Naive thymus-derived CD4-positive, alpha-beta T cell (primary cell): ENCODE measurements at regions not wholly inside any gene's neighbourhood (a gene's known extent, or its start where the extent isn't known, plus 50 kb on each side); places are given as distances from the start of the nearest gene placed in this dataset.

ENCODE experiments used
- ATAC-seq: fragments of 150-1000 bp; cut with Tn5 transposase; 2 replicates; pipeline ENCODE4 v1.10.0; 2021; ENCODE audit warnings: mild to moderate bottlenecking, moderate library complexity
- CTCF ChIA-PET: fragments of 350-600 bp; sonication (Branson Sonifier 250); formaldehyde crosslinking; loops from one replicate; lab custom pipeline; 2021; ENCODE audit warnings: antibody characterized with exemption; lab: Charles Lee
- POLR2A ChIA-PET: fragments of 350-600 bp; sonication (Branson Sonifier 250); formaldehyde crosslinking; loops from one replicate; lab custom pipeline; 2021; ENCODE audit warnings: antibody characterized with exemption, inconsistent platforms; lab: Charles Lee
- DNase-seq, 9 donors: peaks; one replicate each; pipeline versions ENCODE4 v3.0.0 to v3.0.0-alpha.2; 2020 to 2022; ENCODE audit warnings: mixed read lengths in 1 of 9
- H3K27ac ChIP-seq: one replicate; pipeline ENCODE4 v1.7.0; 2013; ENCODE audit warnings: mild to moderate bottlenecking, low read depth, low read length, moderate library complexity
- H3K27me3 ChIP-seq, 2 donors: one replicate each; pipeline ENCODE4 v1.7.0; 2013; ENCODE audit warnings: low read length in 2 of 2, mild to moderate bottlenecking in 2 of 2, moderate library complexity in 2 of 2; ENCODE audit not compliant: control insufficient read depth in 2 of 2, insufficient read depth in 2 of 2
- H3K36me3 ChIP-seq, 3 experiments: 1 replicate in 2 of 3; 2 replicates in 1 of 3; pipeline ENCODE4 v1.7.0; 2013; ENCODE audit warnings: low read length in 3 of 3, mild to moderate bottlenecking in 3 of 3, moderate library complexity in 1 of 3; ENCODE audit not compliant: insufficient read depth in 3 of 3, control insufficient read depth in 2 of 3
- H3K4me1 ChIP-seq, 2 donors: one replicate each; pipeline ENCODE4 v1.7.0; 2013; ENCODE audit warnings: low read length in 2 of 2, mild to moderate bottlenecking in 2 of 2, moderate library complexity in 1 of 2; ENCODE audit not compliant: control insufficient read depth in 2 of 2, insufficient read depth in 2 of 2
- H3K4me3 ChIP-seq: 2 replicates; pipeline ENCODE4 v1.7.0; 2013; ENCODE audit warnings: mild to moderate bottlenecking, low read length
- H3K9me3 ChIP-seq, 3 experiments: 1 replicate in 2 of 3; 2 replicates in 1 of 3; pipeline ENCODE4 v1.7.0; 2013; ENCODE audit warnings: low read length in 3 of 3; ENCODE audit not compliant: control insufficient read depth in 2 of 3
- H3K27ac Mint-ChIP-seq, 9 donors: one replicate each; pipeline ENCODE4 v1.8.0; 2020 to 2022; ENCODE audit warnings: mixed read lengths in 9 of 9, mild to moderate bottlenecking in 8 of 9, moderate library complexity in 5 of 9, inconsistent platforms in 2 of 9
- H3K27me3 Mint-ChIP-seq, 5 donors: one replicate each; pipeline ENCODE4 v1.8.0; 2021 to 2022; ENCODE audit warnings: mixed read lengths in 5 of 5, mild to moderate bottlenecking in 1 of 5
- H3K36me3 Mint-ChIP-seq, 5 donors: one replicate each; pipeline ENCODE4 v1.8.0; 2020 to 2022; ENCODE audit warnings: mixed read lengths in 5 of 5, mild to moderate bottlenecking in 3 of 5, inconsistent platforms in 1 of 5
- H3K4me1 Mint-ChIP-seq, 7 donors: one replicate each; pipeline ENCODE4 v1.8.0; 2020 to 2022; ENCODE audit warnings: mixed read lengths in 7 of 7, mild to moderate bottlenecking in 3 of 7, inconsistent platforms in 1 of 7
- H3K4me3 Mint-ChIP-seq, 10 donors: one replicate each; pipeline ENCODE4 v1.8.0; 2020 to 2022; ENCODE audit warnings: mild to moderate bottlenecking in 10 of 10, mixed read lengths in 10 of 10, moderate library complexity in 6 of 10, inconsistent platforms in 2 of 10
- H3K9me3 Mint-ChIP-seq, 11 donors: one replicate each; pipeline ENCODE4 v1.8.0; 2020 to 2022; ENCODE audit warnings: mixed read lengths in 11 of 11, mild to moderate bottlenecking in 4 of 11, inconsistent platforms in 1 of 11, moderate library complexity in 1 of 11
- intact Hi-C, 2 donors: fragments of 100-400 bp; cut with micrococcal nuclease; formaldehyde crosslinking; loops; one replicate each; pipeline ENCODE4 v1.15.1; 2023

DNA sequence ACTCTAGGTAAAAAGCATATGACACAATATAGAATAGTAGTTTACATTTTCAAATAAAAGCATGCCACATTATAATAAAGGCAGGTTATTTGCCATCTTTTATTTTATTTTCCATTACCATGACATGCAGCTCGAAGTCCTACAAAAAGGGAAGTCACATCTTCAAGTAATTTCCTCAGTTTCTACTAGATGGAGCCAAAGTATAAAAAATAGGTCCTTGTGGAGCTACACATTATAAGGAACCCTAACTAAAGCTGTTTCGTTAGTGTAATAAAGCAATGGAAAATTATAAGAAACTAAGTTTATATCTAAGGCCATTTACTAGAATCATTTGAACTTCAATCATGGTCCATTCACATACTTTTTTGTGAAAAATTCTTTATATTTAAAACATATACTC is 674.5 kb downstream of the KCNJ3 start:
- H3K4me3 Mint-ChIP-seq: no peak overlapping the region
- no peak overlapping the region for H3K27ac ChIP-seq
- no peaks in the 10 kb centered on the region for H3K4me1 ChIP-seq
- H3K4me3 ChIP-seq: no peak overlapping the region
- H3K36me3 ChIP-seq: no peaks in the 10 kb centered on the region
- no peaks in the 10 kb centered on the region for H3K9me3 ChIP-seq
- no peaks in the 10 kb centered on the region for H3K4me1 Mint-ChIP-seq
- peaks cover 1 to 8% (median 6%) of the 10 kb centered on the region in 5 donors for H3K27me3 Mint-ChIP-seq
- H3K27me3 ChIP-seq: peaks cover 0 to 3% of the 10 kb centered on the region in 2 donors
- no peak for ATAC-seq
- no peaks in the 10 kb centered on the region for H3K36me3 Mint-ChIP-seq
- H3K9me3 Mint-ChIP-seq: no peaks in the 10 kb centered on the region
- ChIA-PET POLR2A (no interaction called here), CTCF (no interaction called here)
- intact Hi-C loops: loop anchor here in 1 of 2 donors (5.0 kb wide), 1 partner anchor 1214 kb away; no protein-coding TSS in a partner anchor
- no peak for DNase-seq
- H3K27ac Mint-ChIP-seq: no peak overlapping the region

GRCh38 chr2:155368934-155369333 is 670.4 kb downstream of the KCNJ3 start:
- no peaks in the 10 kb centered on the region for H3K27me3 ChIP-seq
- no peaks in the 10 kb centered on the region for H3K4me1 ChIP-seq
- intact Hi-C loops: loop anchor here (1.0 to 5.0 kb wide), 5 partner anchors 968 to 1826 kb away; no protein-coding TSS in a partner anchor
- Mint-ChIP-seq H3K4me1 (no peaks in the 10 kb centered on the region), H3K9me3 (no peaks in the 10 kb centered on the region), H3K27me3 (peaks cover 1 to 8% (median 6%) of the 10 kb centered on the region in 5 donors), H3K36me3 (no peaks in the 10 kb centered on the region), H3K4me3 (no peak overlapping the region), H3K27ac (no peak overlapping the region)
- ChIA-PET POLR2A (interaction anchor here (0.7 kb wide), 1 partner anchor 12 kb away, joined by 3 read pairs; no protein-coding TSS in a partner anchor), CTCF (interaction anchor here (0.7 kb wide), 1 partner anchor 8 kb away, joined by 3 read pairs; no protein-coding TSS in a partner anchor)
- DNase-seq: peak in 2 of 9 donors; percentile 5 to 6
- no peak overlapping the region for H3K4me3 ChIP-seq
- H3K27ac ChIP-seq: no peak overlapping the region
- H3K9me3 ChIP-seq: no peaks in the 10 kb centered on the region
- no peaks in the 10 kb centered on the region for H3K36me3 ChIP-seq
- ATAC-seq: no peak

DNA sequence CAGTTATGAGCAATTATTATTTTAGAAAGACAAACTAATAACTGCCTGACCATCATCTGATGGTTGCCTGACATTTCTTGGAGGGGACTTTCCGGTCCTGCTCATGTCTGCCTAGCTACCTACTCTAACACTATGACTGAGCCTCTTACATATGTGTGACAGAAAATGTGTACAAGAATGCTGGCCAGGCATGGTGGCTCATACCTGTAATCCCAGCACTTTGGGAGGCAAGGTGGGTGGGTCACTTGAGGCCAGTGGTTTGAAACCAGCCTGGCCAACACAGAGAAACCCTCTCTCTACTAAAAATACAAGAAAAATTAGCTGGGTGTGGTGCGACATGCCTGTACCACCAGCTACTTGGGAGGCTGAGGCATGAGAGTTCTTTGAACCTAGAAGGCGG is 666.3 kb downstream of the KCNJ3 start:
- H3K27me3 Mint-ChIP-seq: peaks cover 0 to 6% (median 0%) of the 10 kb centered on the region in 5 donors
- ChIA-PET CTCF (interaction anchor here (0.6 to 2.0 kb wide), 2 partner anchors 238 to 1225 kb away, joined by 3 to 4 read pairs; no protein-coding TSS in a partner anchor), POLR2A (no interaction called here)
- no peaks in the 10 kb centered on the region for H3K4me1 Mint-ChIP-seq
- H3K4me1 ChIP-seq: no peaks in the 10 kb centered on the region
- no peak overlapping the region for H3K27ac ChIP-seq
- no peak overlapping the region for H3K4me3 Mint-ChIP-seq
- no peaks in the 10 kb centered on the region for H3K36me3 Mint-ChIP-seq
- no peak overlapping the region for H3K27ac Mint-ChIP-seq
- ATAC-seq (no peak), DNase-seq (no peak)
- H3K27me3 ChIP-seq: no peaks in the 10 kb centered on the region
- no peak overlapping the region for H3K4me3 ChIP-seq
- no peaks in the 10 kb centered on the region for H3K36me3 ChIP-seq
- H3K9me3 Mint-ChIP-seq: peaks cover 0 to 5% (median 0%) of the 10 kb centered on the region in 11 donors
- no peaks in the 10 kb centered on the region for H3K9me3 ChIP-seq
- intact Hi-C loops: loop anchor here in 1 of 2 donors (5.0 kb wide), 1 partner anchor 973 kb away; no protein-coding TSS in a partner anchor

GRCh38 chr2:155363349-155363888 is 664.9 kb downstream of the KCNJ3 start:
- DNase-seq: no peak
- Mint-ChIP-seq H3K27me3 (peaks cover 0 to 6% (median 0%) of the 10 kb centered on the region in 5 donors), H3K4me3 (no peak overlapping the region), H3K9me3 (peaks cover 0 to 10% (median 4%) of the 10 kb centered on the region in 11 donors), H3K36me3 (no peaks in the 10 kb centered on the region), H3K27ac (no peak overlapping the region), H3K4me1 (no peaks in the 10 kb centered on the region)
- ChIA-PET POLR2A (no interaction called here), CTCF (no interaction called here)
- Histone ChIP-seq H3K27me3 (no peaks in the 10 kb centered on the region), H3K36me3 (no peaks in the 10 kb centered on the region), H3K27ac (no peak overlapping the region), H3K9me3 (peaks cover 0 to 5% (median 0%) of the 10 kb centered on the region in 3 experiments), H3K4me3 (no peak overlapping the region), H3K4me1 (no peaks in the 10 kb centered on the region)
- no peak for ATAC-seq
- intact Hi-C loops: no loop called here

DNA sequence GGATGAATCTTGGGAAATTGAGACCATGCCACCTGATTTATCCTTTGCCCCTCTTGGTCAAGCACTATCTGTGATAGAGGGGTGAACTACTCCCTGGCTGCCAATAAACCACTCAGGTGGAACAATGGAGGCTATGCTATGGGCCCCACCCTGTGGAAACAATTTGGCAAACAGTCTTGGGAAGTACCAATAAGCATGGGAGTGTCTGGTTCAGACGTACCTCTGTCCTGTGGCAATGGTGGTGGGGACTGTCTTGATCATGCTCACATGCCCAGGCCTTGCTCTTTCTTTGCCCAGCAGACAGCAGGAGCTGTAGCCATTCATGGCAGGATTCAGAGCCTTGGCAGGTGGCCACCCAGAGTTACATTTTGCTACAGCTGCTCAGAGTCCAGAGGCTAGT is 658.7 kb downstream of the KCNJ3 start:
- H3K27ac ChIP-seq: no peak overlapping the region
- no peaks in the 10 kb centered on the region for H3K27me3 ChIP-seq
- Mint-ChIP-seq H3K4me1 (no peaks in the 10 kb centered on the region), H3K4me3 (no peak overlapping the region), H3K27ac (no peak overlapping the region), H3K27me3 (peaks cover 0 to 6% (median 0%) of the 10 kb centered on the region in 5 donors), H3K9me3 (peaks cover 0 to 17% (median 7%) of the 10 kb centered on the region in 11 donors), H3K36me3 (no peaks in the 10 kb centered on the region)
- H3K36me3 ChIP-seq: no peaks in the 10 kb centered on the region
- DNase-seq: no peak
- POLR2A ChIA-PET: interaction anchor here (0.6 kb wide), 1 partner anchor 12 kb away, joined by 3 read pairs; no protein-coding TSS in a partner anchor
- no peak overlapping the region for H3K4me3 ChIP-seq
- CTCF ChIA-PET: no interaction called here
- no peaks in the 10 kb centered on the region for H3K4me1 ChIP-seq
- intact Hi-C loops: no loop called here
- no peak for ATAC-seq
- peaks cover 0 to 5% (median 0%) of the 10 kb centered on the region in 3 experiments for H3K9me3 ChIP-seq

DNA sequence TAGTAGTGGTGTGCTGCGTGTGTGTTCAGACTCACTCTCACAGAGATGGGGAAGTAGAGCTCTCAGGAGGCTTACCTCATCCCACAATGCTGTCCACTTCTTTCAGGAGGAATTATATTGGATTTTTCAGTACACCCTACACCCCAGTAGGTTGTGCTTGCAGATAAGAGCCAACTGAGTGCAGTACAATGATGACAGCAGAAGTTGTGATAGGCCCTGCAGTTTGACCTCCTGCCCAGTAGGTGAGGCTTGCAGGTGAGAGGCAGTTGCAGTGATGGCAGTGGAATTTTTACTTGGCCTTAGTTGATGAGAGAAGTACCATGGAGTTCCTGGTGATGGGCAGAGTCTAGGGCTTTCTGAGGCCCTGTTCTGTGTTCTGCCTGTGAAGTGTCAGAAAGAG is 657.8 kb downstream of the KCNJ3 start:
- Histone ChIP-seq H3K9me3 (peaks cover 0 to 5% (median 0%) of the 10 kb centered on the region in 3 experiments), H3K27ac (no peak overlapping the region), H3K4me3 (no peak overlapping the region), H3K36me3 (no peaks in the 10 kb centered on the region), H3K4me1 (no peaks in the 10 kb centered on the region), H3K27me3 (no peaks in the 10 kb centered on the region)
- peaks cover 0 to 17% (median 7%) of the 10 kb centered on the region in 11 donors for H3K9me3 Mint-ChIP-seq
- H3K4me3 Mint-ChIP-seq: no peak overlapping the region
- H3K4me1 Mint-ChIP-seq: no peaks in the 10 kb centered on the region
- H3K27ac Mint-ChIP-seq: no peak overlapping the region
- DNase-seq (no peak), ATAC-seq (no peak)
- H3K27me3 Mint-ChIP-seq: peaks cover 0 to 6% (median 0%) of the 10 kb centered on the region in 5 donors
- H3K36me3 Mint-ChIP-seq: no peaks in the 10 kb centered on the region
- CTCF ChIA-PET: no interaction called here
- intact Hi-C loops: no loop called here
- POLR2A ChIA-PET: no interaction called here
